Neural progenitor cell (in vitro differentiated cells): ENCODE measurements at regions not wholly inside any gene's neighbourhood (a gene's known extent, or its start where the extent isn't known, plus 50 kb on each side); places are given as distances from the start of the nearest gene placed in this dataset.

Experiments used
- DNase-seq: peaks from one replicate; pipeline ENCODE4 v3.0.0-alpha.2; 2016; ENCODE audit warnings: low spot score
- H2AFZ ChIP-seq: fragments of 200-600 bp; sonication (generic); replicated peaks from 2 replicates; pipeline ENCODE4 v1.6.1; 2016; ENCODE audit warnings: antibody characterized with exemption
- H3F3A ChIP-seq: fragments of 200-600 bp; sonication (generic); 2 replicates; pipeline ENCODE4 v1.6.1; 2016; ENCODE audit warnings: antibody characterized with exemption, low read depth
- H3K27ac ChIP-seq: fragments of 200-600 bp; sonication (generic); 2 replicates; pipeline ENCODE4 v1.5.1; 2016; ENCODE audit warnings: mild to moderate bottlenecking
- H3K27me3 ChIP-seq: fragments of 200-600 bp; sonication (generic); 2 replicates; pipeline ENCODE4 v1.6.1; 2016; ENCODE audit warnings: mild to moderate bottlenecking, moderate library complexity
- H3K36me3 ChIP-seq: fragments of 200-600 bp; sonication (generic); 2 replicates; pipeline ENCODE4 v1.5.1; 2016
- H3K4me1 ChIP-seq: fragments of 200-600 bp; sonication (generic); 2 replicates; pipeline ENCODE4 v1.6.1; 2016; ENCODE audit warnings: mixed run types
- H3K4me2 ChIP-seq: fragments of 200-600 bp; sonication (generic); 2 replicates; pipeline ENCODE4 v1.6.1; 2016
- H3K4me3 ChIP-seq: fragments of 200-600 bp; sonication (generic); 2 replicates; pipeline ENCODE4 v1.5.1; 2016
- H3K79me2 ChIP-seq: fragments of 200-600 bp; sonication (generic); 2 replicates; pipeline ENCODE4 v1.6.1; 2016; ENCODE audit warnings: low read depth
- H3K9ac ChIP-seq: fragments of 200-600 bp; sonication (generic); 2 replicates; pipeline ENCODE4 v1.6.1; 2016
- H3K9me3 ChIP-seq: fragments of 200-600 bp; sonication (generic); 2 replicates; pipeline ENCODE4 v1.5.1; 2016; ENCODE audit warnings: low read depth
- H4K20me1 ChIP-seq: fragments of 200-600 bp; sonication (generic); 2 replicates; pipeline ENCODE4 v1.6.1; 2016; ENCODE audit warnings: low read depth
- H3K27ac Mint-ChIP-seq: 3 replicates; pipeline ENCODE4 v1.8.0; 2021; ENCODE audit warnings: mixed read lengths
- H3K27me3 Mint-ChIP-seq: 2 replicates; pipeline ENCODE4 v1.8.0; 2022; ENCODE audit warnings: low read depth, mild to moderate bottlenecking, inconsistent platforms, moderate library complexity, mixed read lengths; ENCODE audit not compliant: insufficient read depth
- H3K36me3 Mint-ChIP-seq: 3 replicates; pipeline ENCODE4 v1.8.0; 2021; ENCODE audit warnings: mixed read lengths
- H3K4me1 Mint-ChIP-seq: 3 replicates; pipeline ENCODE4 v1.8.0; 2021; ENCODE audit warnings: mixed read lengths
- H3K4me3 Mint-ChIP-seq: 3 replicates; pipeline ENCODE4 v1.8.0; 2021; ENCODE audit warnings: mild to moderate bottlenecking, moderate library complexity, mixed read lengths
- H3K9me3 Mint-ChIP-seq: 3 replicates; pipeline ENCODE4 v1.8.0; 2020; ENCODE audit warnings: mixed read lengths
- EZH2 ChIP-seq: fragments of 200-600 bp; sonication (generic); IDR thresholded peaks from 2 replicates; pipeline ENCODE4 v1.6.1; 2017; ENCODE audit warnings: antibody characterized with exemption, mild to moderate bottlenecking, moderate library complexity
- EZH2phosphoT487 ChIP-seq: fragments of 200-600 bp; sonication (generic); IDR thresholded peaks from 2 replicates; pipeline ENCODE4 v1.6.1; 2017; ENCODE audit warnings: antibody characterized with exemption
- TF ChIP-seq, protein P1 (sequence below): fragments of 200-600 bp; sonication (generic); IDR thresholded peaks from 2 replicates; pipeline ENCODE4 v1.5.1; 2017; ENCODE audit warnings: antibody characterized with exemption, mild to moderate bottlenecking

DNA sequence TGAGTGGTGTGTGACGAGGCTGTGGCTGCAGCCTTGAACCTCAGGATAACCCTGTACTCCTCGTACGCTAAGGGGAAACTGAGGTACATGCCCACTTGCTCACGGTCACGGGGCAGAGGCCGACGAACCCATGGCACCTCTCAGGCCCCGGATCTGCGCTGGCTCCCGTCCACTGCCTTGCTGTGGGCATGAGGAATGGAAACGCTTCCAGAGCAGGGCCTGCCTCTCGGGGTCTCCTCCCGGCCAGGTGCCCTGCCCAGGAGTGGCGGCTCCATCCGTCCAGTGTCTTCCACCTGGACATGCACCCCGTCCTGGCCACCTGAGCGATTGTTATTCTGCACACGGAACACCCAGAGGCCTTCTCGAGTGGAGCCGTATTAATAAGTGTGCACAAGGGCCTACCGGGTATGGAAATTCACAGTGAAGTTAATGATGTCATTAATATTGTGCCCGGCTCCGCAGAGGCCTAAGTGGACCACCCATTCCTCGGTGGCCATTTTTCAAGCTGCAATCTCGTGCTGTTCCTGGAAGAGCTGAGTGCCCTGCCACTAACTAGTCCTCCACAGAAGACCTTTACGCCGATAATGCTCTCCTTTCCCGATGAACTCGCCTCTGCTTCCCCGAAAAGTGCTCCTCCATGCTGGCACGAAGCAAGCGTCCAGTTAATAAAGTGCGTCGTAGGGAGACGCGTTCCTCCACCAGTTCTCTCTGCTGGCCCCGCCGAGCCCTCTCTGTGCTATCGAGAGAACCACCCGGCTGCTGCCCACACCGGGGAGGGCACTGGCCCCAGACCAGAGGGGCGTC lies 927.9 kb downstream of the BRD1 start:
- H3K9ac ChIP-seq, result no peak overlapping the region
- TF ChIP-seq, protein P1, sequence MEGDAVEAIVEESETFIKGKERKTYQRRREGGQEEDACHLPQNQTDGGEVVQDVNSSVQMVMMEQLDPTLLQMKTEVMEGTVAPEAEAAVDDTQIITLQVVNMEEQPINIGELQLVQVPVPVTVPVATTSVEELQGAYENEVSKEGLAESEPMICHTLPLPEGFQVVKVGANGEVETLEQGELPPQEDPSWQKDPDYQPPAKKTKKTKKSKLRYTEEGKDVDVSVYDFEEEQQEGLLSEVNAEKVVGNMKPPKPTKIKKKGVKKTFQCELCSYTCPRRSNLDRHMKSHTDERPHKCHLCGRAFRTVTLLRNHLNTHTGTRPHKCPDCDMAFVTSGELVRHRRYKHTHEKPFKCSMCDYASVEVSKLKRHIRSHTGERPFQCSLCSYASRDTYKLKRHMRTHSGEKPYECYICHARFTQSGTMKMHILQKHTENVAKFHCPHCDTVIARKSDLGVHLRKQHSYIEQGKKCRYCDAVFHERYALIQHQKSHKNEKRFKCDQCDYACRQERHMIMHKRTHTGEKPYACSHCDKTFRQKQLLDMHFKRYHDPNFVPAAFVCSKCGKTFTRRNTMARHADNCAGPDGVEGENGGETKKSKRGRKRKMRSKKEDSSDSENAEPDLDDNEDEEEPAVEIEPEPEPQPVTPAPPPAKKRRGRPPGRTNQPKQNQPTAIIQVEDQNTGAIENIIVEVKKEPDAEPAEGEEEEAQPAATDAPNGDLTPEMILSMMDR, result no peak
- TF ChIP-seq EZH2, result no peak
- no peak for TF ChIP-seq EZH2phosphoT487
- no peaks in the 10 kb centered on the region for H3K27me3 ChIP-seq
- H2AFZ ChIP-seq, result no peak overlapping the region
- Mint-ChIP-seq H3K9me3 (no peaks in the 10 kb centered on the region), H3K36me3 (no peaks in the 10 kb centered on the region), H3K27me3 (peaks cover 4% of the 10 kb centered on the region), H3K4me1 (no peaks in the 10 kb centered on the region), H3K27ac (no peak overlapping the region), H3K4me3 (no peak overlapping the region)
- H4K20me1 ChIP-seq, result no peaks in the 10 kb centered on the region
- no peaks in the 10 kb centered on the region for H3K9me3 ChIP-seq
- no peak overlapping the region for H3K4me2 ChIP-seq
- no peaks in the 10 kb centered on the region for H3K36me3 ChIP-seq
- H3K4me3 ChIP-seq, result no peak overlapping the region
- no peaks in the 10 kb centered on the region for H3F3A ChIP-seq
- no peak overlapping the region for H3K27ac ChIP-seq
- no peaks in the 10 kb centered on the region for H3K79me2 ChIP-seq
- no peak for DNase-seq
- H3K4me1 ChIP-seq, result no peaks in the 10 kb centered on the region

DNA sequence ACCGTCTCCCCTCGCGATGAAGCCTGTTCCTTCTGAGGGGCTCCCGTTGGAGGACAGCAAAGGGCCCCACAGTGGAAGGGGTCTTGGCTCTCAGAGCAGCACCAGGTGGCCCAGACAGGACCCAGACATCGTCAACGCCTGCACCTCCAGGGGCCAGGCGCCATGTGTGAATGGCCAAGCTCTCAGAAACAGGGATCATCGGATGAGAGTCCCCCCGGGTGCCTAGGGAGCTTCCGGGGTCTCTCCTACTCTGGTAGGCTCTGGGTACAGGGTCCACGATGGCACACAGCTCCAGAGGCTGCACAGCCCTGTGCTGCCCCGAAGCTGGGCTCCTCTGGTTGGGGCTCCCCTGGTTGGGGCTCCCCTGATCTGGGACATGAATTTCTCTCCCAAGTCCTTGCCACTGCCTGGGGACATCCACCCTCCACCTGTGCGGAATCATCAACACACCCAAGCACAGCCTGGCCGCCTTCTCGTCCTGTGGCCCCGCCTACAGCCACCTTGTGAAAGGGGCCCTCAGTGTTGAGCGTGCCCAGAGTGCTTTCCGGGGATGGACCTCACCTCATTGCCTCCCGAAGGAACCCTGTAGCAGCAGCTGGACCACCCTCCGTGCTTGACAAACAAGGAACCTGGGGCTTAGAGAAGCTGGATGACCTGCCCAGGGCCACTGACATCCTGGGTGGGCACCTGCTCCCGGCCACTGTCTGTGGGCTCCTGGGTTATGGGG lies 929.0 kb downstream of the BRD1 start:
- Histone ChIP-seq H3K4me2 (no peak overlapping the region), H4K20me1 (no peaks in the 10 kb centered on the region), H3F3A (no peaks in the 10 kb centered on the region), H2AFZ (no peak overlapping the region), H3K4me1 (no peaks in the 10 kb centered on the region), H3K9ac (no peak overlapping the region), H3K79me2 (no peaks in the 10 kb centered on the region), H3K36me3 (no peaks in the 10 kb centered on the region), H3K9me3 (no peaks in the 10 kb centered on the region), H3K27me3 (no peaks in the 10 kb centered on the region), H3K27ac (no peak overlapping the region), H3K4me3 (no peak overlapping the region)
- no peak overlapping the region for H3K27ac Mint-ChIP-seq
- peaks cover 3% of the 10 kb centered on the region for H3K27me3 Mint-ChIP-seq
- DNase-seq, result no peak
- TF ChIP-seq EZH2phosphoT487, result no peak
- TF ChIP-seq EZH2, result no peak
- TF ChIP-seq, protein P1, result no peak
- no peak overlapping the region for H3K4me3 Mint-ChIP-seq
- H3K9me3 Mint-ChIP-seq, result no peaks in the 10 kb centered on the region
- H3K36me3 Mint-ChIP-seq, result no peaks in the 10 kb centered on the region
- no peaks in the 10 kb centered on the region for H3K4me1 Mint-ChIP-seq

DNA sequence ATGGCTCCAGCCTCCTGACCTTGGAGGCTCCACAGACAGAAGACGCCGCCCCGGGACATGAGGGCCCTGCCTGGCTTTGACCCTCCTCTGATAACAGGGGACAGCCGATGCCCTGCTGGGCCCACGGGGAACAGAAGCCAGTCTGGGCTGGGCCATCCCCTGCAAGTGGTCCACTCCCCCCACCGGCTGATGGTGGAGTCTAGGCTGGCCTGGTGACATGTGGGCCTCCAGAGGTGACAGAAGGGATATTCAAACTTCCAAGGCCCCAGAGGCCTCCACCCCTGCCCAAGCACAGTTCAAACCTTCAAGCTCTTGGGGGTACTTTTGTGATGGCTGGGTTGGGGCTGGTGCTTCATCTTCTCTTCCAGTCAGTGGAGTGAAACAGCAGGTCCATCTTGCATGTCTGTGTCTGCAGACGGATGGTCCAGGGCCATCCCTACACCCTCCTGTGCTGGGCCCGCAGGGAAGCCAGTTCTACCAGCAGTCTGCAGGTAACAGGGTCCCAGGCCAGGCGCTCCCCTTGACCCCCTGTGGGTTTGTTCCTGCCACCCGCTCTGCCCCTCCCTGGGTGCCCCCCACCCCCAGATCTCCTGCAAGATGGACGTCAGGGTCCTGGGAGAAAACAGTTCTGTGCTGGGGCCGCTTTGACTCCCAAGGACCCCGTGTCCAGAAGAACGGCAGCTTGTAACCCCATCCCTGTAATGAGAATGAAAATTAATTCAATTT lies 929.9 kb downstream of the BRD1 start:
- Histone ChIP-seq H3K27me3 (no peaks in the 10 kb centered on the region), H4K20me1 (no peaks in the 10 kb centered on the region), H3K4me3 (no peak overlapping the region), H3K79me2 (no peaks in the 10 kb centered on the region), H2AFZ (no peak overlapping the region), H3K9me3 (no peaks in the 10 kb centered on the region), H3K27ac (no peak overlapping the region), H3K9ac (no peak overlapping the region), H3K4me1 (no peaks in the 10 kb centered on the region), H3F3A (no peaks in the 10 kb centered on the region), H3K36me3 (no peaks in the 10 kb centered on the region), H3K4me2 (no peak overlapping the region)
- DNase-seq, result no peak
- TF ChIP-seq EZH2phosphoT487 (no peak), EZH2 (no peak)
- TF ChIP-seq, protein P1, result no peak
- Mint-ChIP-seq H3K27ac (peak overlapping the region; percentile 29), H3K4me3 (no peak overlapping the region), H3K9me3 (no peaks in the 10 kb centered on the region), H3K27me3 (peaks cover 2% of the 10 kb centered on the region), H3K36me3 (no peaks in the 10 kb centered on the region), H3K4me1 (no peaks in the 10 kb centered on the region)
